Activated CD8-positive, alpha-beta T cell treated with anti-CD3 and anti-CD28 coated beads, Interleukin-2, amount 10 ng/mL, durations not matched to agents 7 days and 5 days (primary cell): ENCODE measurements at regions not wholly inside any gene's neighbourhood (a gene's known extent, or its start where the extent isn't known, plus 50 kb on each side); places are given as distances from the start of the nearest gene placed in this dataset.
A peak's percentile ranks its signal among the peaks of the same experiment; 100 is the strongest.
"Not testable (repeated sequence)": the region's sequence is repeated elsewhere in the genome, so short reads cannot be mapped to it uniquely, and the experiment has no call there.

Experiments
- ATAC-seq: fragments of 150-1000 bp; cut with Tn5 transposase; one replicate; pipeline ENCODE4 v1.10.0; 2021; ENCODE audit warnings: moderate library complexity
- CTCF ChIA-PET: fragments of 350-600 bp; sonication (Branson Sonifier 250); formaldehyde crosslinking; loops from one replicate; lab custom pipeline; 2021; ENCODE audit warnings: antibody characterized with exemption; lab: Charles Lee
- POLR2A ChIA-PET: fragments of 350-600 bp; sonication (Branson Sonifier 250); formaldehyde crosslinking; loops from one replicate; lab custom pipeline; 2021; ENCODE audit warnings: antibody characterized with exemption; lab: Charles Lee
- DNase-seq: peaks from one replicate; pipeline ENCODE4 v3.0.0-alpha.2; 2020
- H3K27ac Mint-ChIP-seq: one replicate; pipeline ENCODE4 v1.8.0; 2021; ENCODE audit warnings: mild to moderate bottlenecking, mixed read lengths
- H3K27me3 Mint-ChIP-seq: one replicate; pipeline ENCODE4 v1.8.0; 2021; ENCODE audit warnings: low read depth, mixed read lengths
- H3K36me3 Mint-ChIP-seq: one replicate; pipeline ENCODE4 v1.8.0; 2021; ENCODE audit warnings: low read depth, mixed read lengths
- H3K4me1 Mint-ChIP-seq: one replicate; pipeline ENCODE4 v1.8.0; 2021; ENCODE audit warnings: low read depth, mixed read lengths
- H3K4me3 Mint-ChIP-seq: one replicate; pipeline ENCODE4 v1.8.0; 2021; ENCODE audit warnings: mild to moderate bottlenecking, mixed read lengths
- H3K9me3 Mint-ChIP-seq: one replicate; pipeline ENCODE4 v1.8.0; 2022; ENCODE audit warnings: mixed read lengths; ENCODE audit not compliant: insufficient read depth

- Mint-ChIP-seq H3K36me3 (no peaks in the 10 kb centered on the region), H3K27me3 (no peaks in the 10 kb centered on the region)
These were observed 269.4 kb downstream of the PTGER3 start for GRCh38 chr1:70778056-70778762.

GRCh38 chr1:70778934-70779333, 268.7 kb downstream of the PTGER3 start:
- H3K36me3 Mint-ChIP-seq, result no peaks in the 10 kb centered on the region
- ATAC-seq, result no peak
- POLR2A ChIA-PET, result no interaction called here

More at GRCh38 chr1:70778056-70778762, 269.4 kb downstream of the PTGER3 start:
- Mint-ChIP-seq H3K4me3 (no peak overlapping the region), H3K9me3 (no peaks in the 10 kb centered on the region), H3K4me1 (no peaks in the 10 kb centered on the region), H3K27ac (no peak overlapping the region)
- ChIA-PET CTCF (no interaction called here), POLR2A (interaction anchor here (1.0 kb wide), 1 partner anchor 9 kb away, joined by 3 read pairs; no protein-coding TSS in a partner anchor)
- DNase-seq, result no peak
- no peak for ATAC-seq

GRCh38 chr1:70779571-70779970, 268.0 kb downstream of the PTGER3 start:
- DNase-seq (no peak), ATAC-seq (no peak)
- Mint-ChIP-seq H3K4me1 (no peaks in the 10 kb centered on the region), H3K4me3 (no peak overlapping the region), H3K9me3 (no peaks in the 10 kb centered on the region), H3K36me3 (no peaks in the 10 kb centered on the region), H3K27ac (no peak overlapping the region), H3K27me3 (no peaks in the 10 kb centered on the region)
- ChIA-PET CTCF (no interaction called here), POLR2A (no interaction called here)

More at GRCh38 chr1:70778934-70779333, 268.7 kb downstream of the PTGER3 start:
- CTCF ChIA-PET, result no interaction called here
- H3K27ac Mint-ChIP-seq, result no peak overlapping the region
- H3K4me1 Mint-ChIP-seq, result no peaks in the 10 kb centered on the region
- no peak for DNase-seq
- no peaks in the 10 kb centered on the region for H3K27me3 Mint-ChIP-seq
- H3K4me3 Mint-ChIP-seq, result no peak overlapping the region
- no peaks in the 10 kb centered on the region for H3K9me3 Mint-ChIP-seq

GRCh38 chr1:70785287-70785686, 262.3 kb downstream of the PTGER3 start:
- H3K4me1 Mint-ChIP-seq, result peaks cover 3% of the 10 kb centered on the region
- ATAC-seq, result no peak
- H3K27me3 Mint-ChIP-seq, result no peaks in the 10 kb centered on the region
- no peak overlapping the region for H3K27ac Mint-ChIP-seq
- ChIA-PET CTCF (no interaction called here), POLR2A (no interaction called here)
- no peak overlapping the region for H3K4me3 Mint-ChIP-seq
- no peak for DNase-seq
- no peaks in the 10 kb centered on the region for H3K36me3 Mint-ChIP-seq
- H3K9me3 Mint-ChIP-seq, result no peaks in the 10 kb centered on the region

GRCh38 chr1:70790232-70790923, 257.2 kb downstream of the PTGER3 start:
- H3K4me3 Mint-ChIP-seq, result no peak overlapping the region
- H3K27ac Mint-ChIP-seq, result no peak overlapping the region
- H3K27me3 Mint-ChIP-seq, result no peaks in the 10 kb centered on the region
- DNase-seq (peak; percentile 59), ATAC-seq (peak; percentile 85)
- ChIA-PET CTCF (no interaction called here), POLR2A (no interaction called here)
- no peaks in the 10 kb centered on the region for H3K36me3 Mint-ChIP-seq
- H3K9me3 Mint-ChIP-seq, result no peaks in the 10 kb centered on the region
- peaks cover 12% of the 10 kb centered on the region for H3K4me1 Mint-ChIP-seq

GRCh38 chr1:70795064-70795463, 252.6 kb downstream of the PTGER3 start:
- peaks cover 11% of the 10 kb centered on the region for H3K4me1 Mint-ChIP-seq
- ATAC-seq, H3K9me3 Mint-ChIP-seq, H3K27me3 Mint-ChIP-seq, DNase-seq, CTCF ChIA-PET, H3K27ac Mint-ChIP-seq, H3K36me3 Mint-ChIP-seq, H3K4me3 Mint-ChIP-seq, POLR2A ChIA-PET: not testable (repeated sequence)

GRCh38 chr1:70796298-70796697, 251.3 kb downstream of the PTGER3 start:
- H3K27me3 Mint-ChIP-seq, H3K27ac Mint-ChIP-seq, POLR2A ChIA-PET, H3K4me3 Mint-ChIP-seq, H3K9me3 Mint-ChIP-seq, H3K36me3 Mint-ChIP-seq, CTCF ChIA-PET, H3K4me1 Mint-ChIP-seq, DNase-seq, ATAC-seq: not testable (repeated sequence)

GRCh38 chr1:70802625-70803024, 245.0 kb downstream of the PTGER3 start:
- CTCF ChIA-PET, H3K27ac Mint-ChIP-seq, H3K4me1 Mint-ChIP-seq, H3K9me3 Mint-ChIP-seq, H3K27me3 Mint-ChIP-seq, ATAC-seq, DNase-seq, H3K36me3 Mint-ChIP-seq, POLR2A ChIA-PET, H3K4me3 Mint-ChIP-seq: not testable (repeated sequence)

- Mint-ChIP-seq H3K36me3 (no peaks in the 10 kb centered on the region), H3K4me1 (no peaks in the 10 kb centered on the region), H3K4me3 (no peak overlapping the region), H3K9me3 (no peaks in the 10 kb centered on the region), H3K27ac (no peak overlapping the region), H3K27me3 (no peaks in the 10 kb centered on the region)
- ChIA-PET POLR2A (no interaction called here), CTCF (no interaction called here)
- DNase-seq (no peak), ATAC-seq (no peak)
These were observed 242.0 kb downstream of the PTGER3 start for GRCh38 chr1:70805641-70806040.

- H3K36me3 Mint-ChIP-seq, result no peaks in the 10 kb centered on the region
- no peak overlapping the region for H3K27ac Mint-ChIP-seq
- H3K4me1 Mint-ChIP-seq, result no peaks in the 10 kb centered on the region
- H3K9me3 Mint-ChIP-seq, result no peaks in the 10 kb centered on the region
- no peak for DNase-seq
- ChIA-PET CTCF (interaction anchor here (0.5 kb wide), 1 partner anchor 529 kb away, joined by 3 read pairs; no protein-coding TSS in a partner anchor), POLR2A (no interaction called here)
- no peaks in the 10 kb centered on the region for H3K27me3 Mint-ChIP-seq
- no peak for ATAC-seq
- H3K4me3 Mint-ChIP-seq, result no peak overlapping the region
These were observed 240.4 kb downstream of the PTGER3 start for GRCh38 chr1:70807088-70807664.

- H3K4me1 Mint-ChIP-seq, result no peaks in the 10 kb centered on the region
- H3K9me3 Mint-ChIP-seq, result no peaks in the 10 kb centered on the region
- no peak for ATAC-seq
- H3K36me3 Mint-ChIP-seq, result no peaks in the 10 kb centered on the region
- no peak for DNase-seq
- ChIA-PET CTCF (no interaction called here), POLR2A (no interaction called here)
- H3K27me3 Mint-ChIP-seq, result no peaks in the 10 kb centered on the region
- H3K4me3 Mint-ChIP-seq, result no peak overlapping the region
- no peak overlapping the region for H3K27ac Mint-ChIP-seq
These were observed 238.5 kb downstream of the PTGER3 start for GRCh38 chr1:70809069-70809468.

GRCh38 chr1:70811815-70812214, 235.8 kb downstream of the PTGER3 start:
- Mint-ChIP-seq H3K36me3 (no peaks in the 10 kb centered on the region), H3K4me3 (no peak overlapping the region), H3K27me3 (no peaks in the 10 kb centered on the region), H3K4me1 (no peaks in the 10 kb centered on the region), H3K9me3 (no peaks in the 10 kb centered on the region), H3K27ac (no peak overlapping the region)
- no peak for DNase-seq
- no peak for ATAC-seq
- ChIA-PET CTCF (no interaction called here), POLR2A (no interaction called here)
